ENCODE measurements at regions not wholly inside any gene's neighbourhood (a gene's known extent, or its start where the extent isn't known, plus 50 kb on each side); places are given as distances from the start of the nearest gene placed in this dataset.

DNA sequence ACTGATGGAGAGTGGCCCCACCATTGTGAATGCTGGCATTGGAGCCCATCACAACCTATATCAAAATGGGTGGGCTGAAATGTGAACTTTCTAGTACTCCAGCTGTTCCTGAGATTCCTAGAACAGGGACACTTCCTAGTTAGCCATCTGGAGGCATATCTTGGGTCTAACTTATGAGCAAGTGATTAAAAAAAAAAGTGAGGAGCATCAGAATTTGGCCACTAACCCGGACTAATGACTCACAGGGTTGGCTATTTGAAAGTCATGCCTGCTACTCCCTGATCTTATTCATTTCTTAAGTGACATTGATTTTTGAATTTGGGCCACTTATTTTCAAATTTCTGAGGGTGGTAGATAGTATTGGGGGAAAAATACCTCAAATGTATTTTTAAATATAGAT lies 216.6 kb downstream of the HRH4 start:
- DNase-seq, result no peak

GRCh38 chr18:24678107-24678506 lies 217.7 kb downstream of the HRH4 start:
- DNase-seq, result no peak

DNA sequence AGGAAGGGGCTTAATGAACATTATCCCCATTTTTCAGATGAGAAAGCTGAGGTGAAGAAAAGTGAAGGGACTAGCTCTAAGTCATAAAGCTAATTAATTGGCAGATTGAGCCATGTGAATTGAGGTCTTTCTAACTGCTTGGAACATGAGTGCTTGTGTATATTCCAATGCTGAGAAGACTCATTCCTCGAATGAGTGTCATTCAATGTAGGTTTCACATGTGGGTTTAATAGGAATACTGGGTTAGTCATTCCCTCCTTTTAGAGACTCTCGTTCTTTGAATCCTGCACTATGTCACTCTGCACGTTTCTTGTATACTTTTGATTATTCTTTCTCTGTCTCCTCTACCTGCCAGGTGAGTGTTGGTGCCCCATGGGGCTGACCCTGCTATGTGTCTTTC lies 218.2 kb downstream of the HRH4 start:
- no peak for DNase-seq

DNA sequence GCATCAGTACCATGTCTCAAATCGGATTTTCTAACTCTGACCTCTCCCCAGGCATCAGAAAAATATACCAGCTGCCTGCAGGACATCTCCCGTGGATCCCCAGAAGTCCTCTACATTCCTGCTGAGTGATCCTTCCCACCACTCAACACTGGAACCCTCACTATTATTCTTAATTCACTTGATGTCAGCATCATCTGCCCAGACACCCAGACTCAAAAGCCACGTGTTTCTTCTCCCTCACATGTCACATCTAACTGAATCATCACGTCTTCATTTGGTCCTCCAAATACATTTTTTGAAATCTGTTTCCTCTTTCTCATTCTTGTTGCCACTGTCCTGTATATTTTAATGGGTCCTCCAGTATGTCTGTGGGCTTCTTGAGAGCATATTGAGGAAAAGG lies 218.6 kb downstream of the HRH4 start:
- DNase-seq, result no peak

GRCh38 chr18:24683925-24684324 lies 223.5 kb downstream of the HRH4 start:
- DNase-seq, result no peak

GRCh38 chr18:24685254-24685959 lies 225.0 kb downstream of the HRH4 start:
- no peak for DNase-seq

DNA sequence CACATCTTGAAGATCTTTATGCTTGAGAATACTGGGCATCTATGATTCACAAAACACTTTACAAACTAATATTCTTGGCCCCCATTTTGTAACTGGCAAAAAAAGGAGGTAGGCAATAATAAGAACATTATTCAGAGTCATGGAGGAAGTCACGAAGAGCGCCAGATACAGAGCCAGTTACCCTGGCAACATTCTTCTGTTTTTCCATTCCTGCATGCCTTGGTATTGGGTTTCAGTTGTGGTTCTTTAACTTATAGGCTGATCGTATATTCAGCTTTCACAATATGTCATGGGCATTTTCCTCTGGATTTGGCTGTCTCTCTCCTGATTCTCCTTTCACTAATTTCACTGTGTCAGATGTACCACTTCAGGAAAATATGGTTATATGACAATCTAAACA lies 234.7 kb downstream of the HRH4 start:
- no peak for DNase-seq

GRCh38 chr18:24702001-24702515 lies 241.6 kb downstream of the HRH4 start:
- no peak for DNase-seq

GRCh38 chr18:24703316-24703715 lies 242.9 kb downstream of the HRH4 start:
- DNase-seq, result no peak

GRCh38 chr18:24704946-24705630 lies 244.7 kb downstream of the HRH4 start:
- DNase-seq, result peak; percentile 77

GRCh38 chr18:24710474-24710873 lies 250.0 kb downstream of the HRH4 start:
- no peak for DNase-seq

DNA sequence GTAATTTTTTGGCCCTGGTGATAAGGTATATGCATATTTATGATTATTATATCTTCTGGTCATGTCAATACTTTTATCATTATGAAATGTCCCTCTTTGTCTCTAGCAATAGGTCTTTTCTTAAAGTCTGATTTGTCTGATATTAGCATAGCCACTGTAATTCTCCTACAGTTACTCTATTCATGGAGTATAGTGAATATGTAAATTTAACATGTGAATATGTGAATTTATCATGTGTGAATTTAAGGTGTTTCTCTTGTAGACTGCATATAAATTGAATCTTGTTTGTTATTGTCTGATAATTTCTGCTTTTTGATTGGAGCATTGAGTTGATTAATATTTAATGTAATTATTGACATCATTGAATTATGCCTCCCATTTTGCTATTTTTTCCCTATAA lies 259.4 kb downstream of the HRH4 start:
- no peak for DNase-seq

GRCh38 chr18:24721388-24721787 lies 261.0 kb downstream of the HRH4 start:
- DNase-seq, result no peak

- no peak for DNase-seq
Observed at GRCh38 chr18:24725644-24726415, 265.4 kb downstream of the HRH4 start.

DNA sequence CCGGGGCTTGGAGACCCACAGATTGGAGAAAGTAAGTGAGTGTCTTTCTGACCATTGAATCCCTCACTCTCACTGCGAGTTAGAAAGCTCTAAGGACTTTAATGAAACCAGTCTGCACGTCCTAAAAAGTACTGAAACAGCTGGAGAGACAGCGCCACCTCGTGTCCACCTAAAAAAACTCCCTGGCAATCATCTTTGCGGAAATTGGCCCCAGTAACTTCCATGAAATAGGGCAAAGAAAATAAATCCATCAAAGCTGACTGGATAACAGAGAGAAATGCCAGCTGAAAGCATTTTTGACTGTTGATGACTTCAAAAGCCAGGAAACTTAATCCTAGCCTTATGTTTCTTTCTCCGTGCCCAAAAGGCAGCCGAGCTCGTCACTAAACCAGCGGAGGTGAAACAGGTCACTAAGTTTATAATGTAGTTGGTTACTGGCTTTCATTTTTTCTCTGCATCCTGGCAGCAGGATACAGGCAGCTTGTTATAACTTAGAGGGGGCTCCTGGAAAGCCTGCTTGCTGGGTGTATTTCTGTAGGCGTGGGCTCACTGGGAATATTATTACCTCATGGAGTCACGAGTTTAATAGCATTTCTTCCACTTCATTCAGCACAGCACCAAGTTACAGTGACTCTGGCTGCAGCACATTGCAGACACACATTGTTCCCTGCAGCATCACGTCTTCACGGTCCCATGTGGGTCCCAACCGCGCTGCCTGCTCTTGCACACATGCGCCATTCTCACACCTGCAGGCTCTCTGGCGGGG lies 266.5 kb downstream of the HRH4 start:
- DNase-seq, result peak; percentile 60

DNA sequence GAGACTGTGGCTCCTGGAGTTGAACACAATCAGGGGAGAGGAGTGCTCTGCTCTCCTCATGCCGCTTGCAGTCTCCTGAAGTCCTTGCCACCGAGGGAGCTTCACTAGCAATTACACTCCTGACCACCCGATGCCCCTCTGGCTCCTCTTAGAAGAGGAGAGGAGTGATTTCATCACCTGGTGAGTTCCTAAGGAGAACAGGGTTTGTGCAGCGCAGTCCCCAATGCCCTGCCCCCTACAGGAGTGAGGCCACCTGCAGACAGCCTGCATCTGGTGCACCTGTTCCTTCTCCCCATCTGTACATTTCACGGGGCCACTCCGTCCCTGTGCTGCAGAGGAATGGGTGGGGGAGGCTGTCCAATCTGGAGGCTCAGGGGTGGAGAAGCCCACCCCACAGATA lies 267.2 kb downstream of the HRH4 start:
- no peak for DNase-seq

GRCh38 chr18:24731158-24731557 lies 270.7 kb downstream of the HRH4 start:
- DNase-seq, result no peak

DNA sequence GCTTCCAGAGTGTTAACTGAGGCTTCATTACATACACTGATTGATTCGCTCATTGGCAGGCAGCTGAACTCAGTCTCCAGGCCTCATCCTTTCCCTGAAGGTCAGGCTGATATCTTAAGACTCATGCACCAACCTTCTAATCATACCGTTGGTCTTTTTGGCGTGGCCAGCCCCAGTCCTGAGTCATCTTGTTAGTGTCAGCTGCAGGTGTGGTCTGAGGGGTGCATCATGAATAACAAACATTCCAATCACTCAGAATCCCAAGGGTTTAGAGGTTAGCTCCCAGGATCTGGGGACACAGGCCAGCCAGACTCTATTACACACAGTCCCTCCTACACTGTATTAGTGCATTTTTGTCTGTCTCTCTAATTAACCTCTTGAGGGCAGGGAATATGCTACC lies 271.5 kb downstream of the HRH4 start:
- DNase-seq, result no peak

DNA sequence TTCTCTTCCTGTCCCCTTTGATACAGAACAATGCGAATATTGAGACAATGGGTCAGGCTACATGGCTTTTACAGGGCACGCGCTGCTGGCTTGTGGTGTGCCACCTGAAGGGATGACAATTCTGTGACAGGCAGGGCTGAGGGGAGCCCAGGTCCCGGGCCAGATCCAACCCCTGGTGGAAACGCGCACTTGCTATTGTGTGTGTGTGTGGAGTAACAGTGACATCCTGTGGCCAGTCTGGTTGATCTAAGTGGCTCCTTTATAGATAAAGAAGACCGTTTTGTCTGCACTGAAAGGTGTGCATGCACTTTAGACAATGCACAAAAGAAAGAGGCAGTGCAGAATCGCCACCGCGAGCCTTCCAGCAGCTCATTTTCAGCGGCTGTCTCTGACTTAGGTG lies 273.6 kb downstream of the HRH4 start:
- no peak for DNase-seq

GRCh38 chr18:24735624-24736231 lies 275.3 kb downstream of the HRH4 start:
- no peak for DNase-seq

DNA sequence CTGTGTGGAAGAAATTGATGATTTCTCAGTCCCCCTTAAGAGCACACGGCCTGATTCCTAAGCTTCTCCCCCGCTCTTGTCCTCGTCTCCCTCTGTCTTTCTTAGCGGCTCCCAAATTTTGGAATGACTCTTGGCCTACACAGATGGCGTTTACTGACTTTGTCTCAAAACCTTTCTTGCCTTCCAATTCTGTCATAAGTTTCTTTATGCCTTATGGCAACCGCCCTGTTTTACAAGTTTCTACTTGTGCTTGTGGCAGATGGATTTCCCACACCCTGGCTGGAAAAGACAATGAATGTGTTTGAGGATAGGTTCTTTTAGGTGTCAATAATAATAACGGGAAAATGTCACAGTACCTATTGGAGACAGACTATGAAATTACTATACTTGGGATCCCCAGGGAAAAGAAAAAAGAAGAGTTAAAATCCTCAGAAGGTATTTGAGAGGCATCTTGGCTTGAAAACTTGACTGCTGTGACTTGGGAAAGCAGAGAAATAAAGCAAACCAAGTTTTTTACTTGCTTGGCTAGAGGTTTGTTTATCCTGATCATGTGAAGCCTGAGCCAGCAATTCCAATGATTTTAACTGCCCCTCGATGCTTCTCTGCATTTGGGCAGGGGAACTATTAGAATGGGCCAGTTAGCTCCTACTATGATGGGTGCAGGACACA lies 276.4 kb downstream of the HRH4 start:
- DNase-seq, result no peak

GRCh38 chr18:24740829-24741228 lies 280.4 kb downstream of the HRH4 start:
- DNase-seq, result no peak

Measured in NCI-H1092 (cell line).